Transverse colon (tissue), 4 donors: ENCODE measurements at regions not wholly inside any gene's neighbourhood (a gene's known extent, or its start where the extent isn't known, plus 50 kb on each side); places are given as distances from the start of the nearest gene placed in this dataset.

Experiments used
- DNase-seq: peaks from one replicate; pipeline ENCODE4 v3.0.0-alpha.2; 2019
- H3K27ac ChIP-seq, 4 donors: fragments of 200-600 bp; sonication (generic); 2 replicates each; pipeline ENCODE4 v1.5.1; 2016 to 2018; ENCODE audit warnings: inconsistent platforms in 4 of 4
- H3K27me3 ChIP-seq: fragments of 200-600 bp; sonication (generic); 2 replicates; pipeline ENCODE4 v1.5.1; 2017; ENCODE audit warnings: inconsistent platforms
- H3K36me3 ChIP-seq, 4 donors: fragments of 200-600 bp; sonication (generic); 2 replicates each; pipeline ENCODE4 v1.5.1; 2017 to 2019; ENCODE audit warnings: inconsistent platforms in 4 of 4
- H3K4me1 ChIP-seq, 4 donors: fragments of 200-600 bp; sonication (generic); 2 replicates each; pipeline ENCODE4 v1.5.1; 2017 to 2020; ENCODE audit warnings: inconsistent platforms in 4 of 4
- H3K4me3 ChIP-seq, 4 donors: fragments of 200-600 bp; sonication (generic); 1 replicate in 1 of 4; 2 replicates in 3 of 4; pipeline versions ENCODE4 v1.5.1 to v1.6.1; 2017 to 2019; ENCODE audit warnings: inconsistent platforms in 4 of 4
- H3K9me3 ChIP-seq, 2 donors: fragments of 200-600 bp; sonication (generic); 2 replicates each; pipeline ENCODE4 v1.5.1; 2017 to 2019; ENCODE audit warnings: inconsistent platforms in 2 of 2
- EP300 ChIP-seq: sonication (generic); formaldehyde crosslinking; IDR thresholded peaks from one replicate; pipeline ENCODE4 v1.6.1; 2017; ENCODE audit warnings: antibody characterized with exemption, low read depth
- POLR2A ChIP-seq: fragments of 450-650 bp; IDR thresholded peaks from one replicate; pipeline ENCODE4 v1.6.1; 2016; ENCODE audit warnings: antibody characterized with exemption, mild to moderate bottlenecking, moderate library complexity
- POLR2AphosphoS5 ChIP-seq, 3 donors: sonication (generic); formaldehyde crosslinking; IDR thresholded peaks; one replicate each; pipeline ENCODE4 v1.6.1; 2016; ENCODE audit warnings: antibody characterized with exemption in 3 of 3
- WGBS, 2 donors: methylation state at CpG; one replicate each; pipeline ENCODE4 v1.1.5; 2018; ENCODE audit warnings: low coverage in 1 of 2; 5-methylcytosine and 5-hydroxymethylcytosine counted together
- in situ Hi-C, 4 donors: fragments of 200-750 bp; cut with MboI; loops; one replicate each; pipeline versions ENCODE4 v1.15.0 to v1.15.1; 2017; ENCODE audit warnings: low sequenced_read_pairs in 3 of 4, low pct_ligation_motif_present in 1 of 4, low pct_unique_long_range_greater_than_20kb in 1 of 4
- intact Hi-C: fragments of 100-400 bp; cut with DNase I; formaldehyde crosslinking; loops from one replicate; pipeline ENCODE4 v1.15.1; 2023; ENCODE audit warnings: low total_unique reads
- TF ChIP-seq, protein P1 (sequence below), 5 experiments: fragments of 200-600 bp in 3 of 5; fragments of 450-650 bp in 2 of 5; sonication (generic) in 3 of 5; IDR thresholded peaks; 1 replicate in 2 of 5; 2 replicates in 3 of 5; pipeline ENCODE4 v1.5.1; 2016 to 2017; ENCODE audit warnings: antibody characterized with exemption in 5 of 5, inconsistent platforms in 3 of 5, mild to moderate bottlenecking in 2 of 5, moderate library complexity in 1 of 5

DNA sequence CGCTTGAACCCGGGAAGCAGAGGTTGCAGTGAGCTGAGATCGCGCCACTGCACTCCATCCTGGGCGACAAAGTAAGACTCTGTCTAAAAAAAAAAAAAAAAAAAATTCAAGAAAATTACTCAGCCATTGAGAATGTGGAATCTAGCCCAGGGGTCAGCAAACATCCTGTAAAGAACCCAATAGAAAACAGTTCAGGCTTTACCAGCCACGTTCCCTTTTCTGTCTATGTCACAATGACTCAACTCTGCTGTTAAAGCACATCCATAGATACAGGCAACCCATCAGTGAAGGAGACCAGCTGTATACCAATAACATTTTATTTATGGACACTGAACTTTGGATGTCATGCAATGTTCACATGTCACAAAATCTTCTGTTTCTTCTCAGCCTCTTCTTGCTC lies 435.6 kb upstream of the GYPC start:
- no peak overlapping the region for H3K27ac ChIP-seq
- intact Hi-C loops (no loop called here), in situ Hi-C loops (no loop called here)
- 86 to 100% methylated on average over 1 to 6 of the region's 6 CpGs for WGBS, 2 donors
- H3K36me3 ChIP-seq: no peaks in the 10 kb centered on the region
- no peaks in the 10 kb centered on the region for H3K4me1 ChIP-seq
- no peaks in the 10 kb centered on the region for H3K27me3 ChIP-seq
- DNase-seq: no peak
- H3K4me3 ChIP-seq: no peak overlapping the region
- no peaks in the 10 kb centered on the region for H3K9me3 ChIP-seq
- TF ChIP-seq, protein P1, sequence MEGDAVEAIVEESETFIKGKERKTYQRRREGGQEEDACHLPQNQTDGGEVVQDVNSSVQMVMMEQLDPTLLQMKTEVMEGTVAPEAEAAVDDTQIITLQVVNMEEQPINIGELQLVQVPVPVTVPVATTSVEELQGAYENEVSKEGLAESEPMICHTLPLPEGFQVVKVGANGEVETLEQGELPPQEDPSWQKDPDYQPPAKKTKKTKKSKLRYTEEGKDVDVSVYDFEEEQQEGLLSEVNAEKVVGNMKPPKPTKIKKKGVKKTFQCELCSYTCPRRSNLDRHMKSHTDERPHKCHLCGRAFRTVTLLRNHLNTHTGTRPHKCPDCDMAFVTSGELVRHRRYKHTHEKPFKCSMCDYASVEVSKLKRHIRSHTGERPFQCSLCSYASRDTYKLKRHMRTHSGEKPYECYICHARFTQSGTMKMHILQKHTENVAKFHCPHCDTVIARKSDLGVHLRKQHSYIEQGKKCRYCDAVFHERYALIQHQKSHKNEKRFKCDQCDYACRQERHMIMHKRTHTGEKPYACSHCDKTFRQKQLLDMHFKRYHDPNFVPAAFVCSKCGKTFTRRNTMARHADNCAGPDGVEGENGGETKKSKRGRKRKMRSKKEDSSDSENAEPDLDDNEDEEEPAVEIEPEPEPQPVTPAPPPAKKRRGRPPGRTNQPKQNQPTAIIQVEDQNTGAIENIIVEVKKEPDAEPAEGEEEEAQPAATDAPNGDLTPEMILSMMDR (IDR thresholded peaks at IDR 0.05): no peak
- TF ChIP-seq EP300: no peak
- TF ChIP-seq POLR2A: no peak
- TF ChIP-seq POLR2AphosphoS5 (IDR thresholded peaks at IDR 0.05): no peak

DNA sequence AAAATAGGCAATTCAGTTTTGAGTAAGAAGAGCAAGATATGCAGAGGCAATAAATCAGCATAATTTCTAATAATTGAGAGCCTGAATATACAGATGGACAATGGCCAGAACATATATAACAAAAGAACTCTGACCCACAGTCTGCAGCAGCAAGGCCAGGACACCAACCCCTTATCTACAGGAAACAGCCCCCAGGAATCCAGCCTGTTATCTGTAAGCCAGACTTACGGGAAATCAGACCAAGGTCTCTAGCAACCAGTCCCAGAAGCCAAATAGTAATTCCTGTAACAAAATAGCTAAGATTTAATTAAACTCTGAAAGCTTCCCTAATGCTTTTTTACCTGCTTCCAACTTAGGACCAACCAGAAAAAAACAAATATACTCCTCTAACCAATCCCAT lies 434.5 kb upstream of the GYPC start:
- intact Hi-C loops (no loop called here), in situ Hi-C loops (no loop called here)
- no peaks in the 10 kb centered on the region for H3K27me3 ChIP-seq
- H3K9me3 ChIP-seq: no peaks in the 10 kb centered on the region
- H3K4me1 ChIP-seq: no peaks in the 10 kb centered on the region
- H3K27ac ChIP-seq: no peak overlapping the region
- WGBS, 2 donors: 50 to 58% methylated on average over 1 of the region's 1 CpG
- no peak for DNase-seq
- no peak overlapping the region for H3K4me3 ChIP-seq
- TF ChIP-seq POLR2AphosphoS5 (IDR thresholded peaks at IDR 0.05): no peak
- TF ChIP-seq POLR2A: no peak
- no peak for TF ChIP-seq EP300
- TF ChIP-seq, protein P1 (IDR thresholded peaks at IDR 0.05): no peak
- no peaks in the 10 kb centered on the region for H3K36me3 ChIP-seq

DNA sequence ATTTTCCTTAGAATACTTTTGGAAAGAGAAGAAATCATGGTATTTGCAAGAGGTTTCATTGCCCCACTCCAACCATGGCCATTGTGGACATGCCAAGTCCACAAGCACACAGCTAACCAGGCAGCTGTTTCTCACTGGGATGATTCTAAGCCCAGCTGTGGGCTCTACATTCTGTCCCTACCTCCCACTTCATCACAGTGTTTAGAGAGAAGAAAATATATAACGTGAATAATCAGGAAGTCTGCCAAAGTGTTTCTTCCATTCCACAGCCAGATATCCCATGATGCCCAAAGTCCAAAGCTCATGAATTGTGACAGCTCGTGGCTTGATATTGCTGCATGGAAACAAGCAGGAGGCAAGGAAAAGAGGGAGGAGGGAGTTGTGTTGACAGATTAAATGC lies 433.7 kb upstream of the GYPC start:
- no peak overlapping the region for H3K27ac ChIP-seq
- WGBS, 2 donors: 30 to 31% methylated on average over 2 of the region's 2 CpGs
- in situ Hi-C loops (no loop called here), intact Hi-C loops (no loop called here)
- no peak for DNase-seq
- H3K27me3 ChIP-seq: no peaks in the 10 kb centered on the region
- no peaks in the 10 kb centered on the region for H3K4me1 ChIP-seq
- no peak overlapping the region for H3K4me3 ChIP-seq
- TF ChIP-seq POLR2A (no peak), EP300 (no peak), POLR2AphosphoS5 (IDR thresholded peaks at IDR 0.05) (no peak)
- TF ChIP-seq, protein P1 (IDR thresholded peaks at IDR 0.05): no peak
- no peaks in the 10 kb centered on the region for H3K9me3 ChIP-seq
- H3K36me3 ChIP-seq: no peaks in the 10 kb centered on the region

DNA sequence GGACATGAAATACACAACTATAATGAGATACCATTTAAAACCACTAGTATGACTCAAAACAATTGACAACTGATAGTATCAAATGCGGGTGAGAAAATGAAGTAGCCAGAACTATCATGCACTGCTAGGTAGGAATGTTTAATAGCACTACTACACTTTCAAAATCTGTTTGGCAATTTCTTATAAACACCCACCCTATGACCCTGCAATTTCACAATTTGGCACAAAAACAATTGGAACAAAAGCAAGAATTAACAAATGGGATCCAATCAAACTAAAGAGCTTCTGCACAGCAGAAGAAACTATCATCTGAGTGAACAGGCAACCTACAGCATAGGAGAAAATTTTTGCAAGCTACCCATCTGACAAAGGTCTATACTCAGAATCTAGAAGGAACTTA lies 431.2 kb upstream of the GYPC start:
- Histone ChIP-seq H3K36me3 (no peaks in the 10 kb centered on the region), H3K27me3 (no peaks in the 10 kb centered on the region), H3K9me3 (peaks cover 0 to 4% of the 10 kb centered on the region in 2 donors), H3K4me3 (no peak overlapping the region), H3K27ac (no peak overlapping the region), H3K4me1 (no peaks in the 10 kb centered on the region)
- in situ Hi-C loops: no loop called here
- intact Hi-C loops: no loop called here
- WGBS, 2 donors: 90 to 100% methylated on average over 1 of the region's 1 CpG
- no peak for TF ChIP-seq POLR2AphosphoS5 (IDR thresholded peaks at IDR 0.05)
- no peak for TF ChIP-seq EP300
- TF ChIP-seq, protein P1 (IDR thresholded peaks at IDR 0.05): no peak
- no peak for TF ChIP-seq POLR2A
- no peak for DNase-seq
